Right lobe of liver (tissue), 4 donors: ENCODE measurements at regions not wholly inside any gene's neighbourhood (a gene's known extent, or its start where the extent isn't known, plus 50 kb on each side); places are given as distances from the start of the nearest gene placed in this dataset.

Experiments
- CTCF ChIP-seq, 4 donors: fragments of 200-600 bp in 3 of 4; fragments of 450-650 bp in 1 of 4; IDR thresholded peaks; one replicate each; pipeline versions ENCODE4 v1.5.1 to v1.8.0; 2016 to 2022; ENCODE audit warnings: antibody characterized with exemption in 4 of 4, mild to moderate bottlenecking in 2 of 4
- POLR2A ChIP-seq: fragments of 450-650 bp; IDR thresholded peaks from one replicate; pipeline ENCODE4 v1.6.1; 2017; ENCODE audit warnings: antibody characterized with exemption, mild to moderate bottlenecking
- donor health status: DM: no; HTN: no; CAD: no.
- donor health status: DM: no; HTN: no; CAD: no.
- donor health status: DM: no; HTN: yes; CAD: no.

DNA sequence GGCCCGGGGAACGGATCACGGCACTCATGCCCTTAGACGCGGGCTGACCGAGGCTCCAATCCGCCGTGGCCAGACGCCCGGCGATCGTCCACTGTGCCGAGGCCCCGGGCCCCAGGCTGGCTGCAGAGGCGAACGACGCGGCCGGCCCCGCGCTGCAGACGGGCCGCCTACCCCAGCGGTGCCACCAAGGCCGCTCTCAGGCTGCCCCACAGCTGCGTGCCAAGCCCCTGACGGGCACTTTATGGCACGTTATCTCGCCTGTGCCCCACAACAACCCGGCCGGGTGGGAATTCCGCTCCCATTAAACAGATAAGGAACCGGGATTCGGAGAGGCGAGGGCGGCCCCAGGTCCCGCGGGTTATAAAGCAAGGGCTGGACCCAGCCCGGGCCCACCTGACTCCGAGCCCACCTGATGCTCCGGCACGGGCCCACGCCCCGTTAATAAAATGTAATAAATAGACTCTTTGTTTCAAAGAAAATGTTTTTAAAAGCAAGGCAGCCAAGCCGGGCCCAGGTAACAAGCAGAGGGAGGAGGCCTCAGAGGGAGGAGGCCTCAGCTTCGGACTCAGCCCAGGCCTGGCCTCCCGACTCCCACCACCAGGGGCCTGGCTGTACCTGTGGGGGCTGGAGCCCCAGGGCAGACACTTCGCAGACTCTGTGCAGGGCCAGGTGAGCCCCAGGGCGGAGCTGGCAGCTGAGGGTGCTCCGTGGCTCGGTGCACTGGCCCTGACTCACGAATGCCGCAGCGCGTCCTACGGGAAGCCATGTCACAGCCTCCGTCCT, 79.7 kb downstream of the FOXL3 start:
- no peak for TF ChIP-seq CTCF (IDR thresholded peaks at IDR 0.05)
- TF ChIP-seq POLR2A, result no peak
